ENCODE measurements at regions not wholly inside any gene's neighbourhood (a gene's known extent, or its start where the extent isn't known, plus 50 kb on each side); places are given as distances from the start of the nearest gene placed in this dataset.

GRCh38 chr7:27466703-27467102 is 196.0 kb downstream of the HIBADH start:
- TF ChIP-seq REST (IDR thresholded peaks at IDR 0.05; ENCODE audit: borderline replicate concordance) (no peak), CTCF (IDR thresholded peaks at IDR 0.05; ENCODE audit: poor library complexity, severe bottlenecking) (no peak), TAF1 (IDR thresholded peaks at IDR 0.05; ENCODE audit: low read depth) (no peak), EP300 (conservative IDR thresholded peaks at IDR 0.05; ENCODE audit: poor library complexity, severe bottlenecking) (no peak), EZH2 (IDR thresholded peaks at IDR 0.05; ENCODE audit: borderline replicate concordance, insufficient read depth, low read length, poor library complexity, severe bottlenecking) (no peak), MXI1 (conservative IDR thresholded peaks at IDR 0.05; ENCODE audit: poor library complexity, severe bottlenecking) (no peak)
